ENCODE measurements at regions not wholly inside any gene's neighbourhood (a gene's known extent, or its start where the extent isn't known, plus 50 kb on each side); places are given as distances from the start of the nearest gene placed in this dataset.

GRCh38 chr10:8489232-8489631 is 434.7 kb downstream of the GATA3 start:
- Histone ChIP-seq H3K9ac (ENCODE audit: low read length) (no peak overlapping the region), H3K27ac (ENCODE audit: low read depth, low read length) (no peak overlapping the region), H3K4me3 (ENCODE audit: insufficient read depth, low read length, poor library complexity, severe bottlenecking) (no peak overlapping the region), H4K20me1 (ENCODE audit: low read depth, low read length) (no peaks in the 10 kb centered on the region), H3K9me2 (replicated peaks; ENCODE audit: insufficient read depth, low read length) (no peaks in the 10 kb centered on the region), H3F3A (ENCODE audit: insufficient read depth) (no peaks in the 10 kb centered on the region), H3K9me3 (ENCODE audit: insufficient read depth, low read length) (no peaks in the 10 kb centered on the region), H3K4me2 (ENCODE audit: low read depth, low read length, poor library complexity, severe bottlenecking) (no peak overlapping the region), H3K36me3 (ENCODE audit: low read length) (no peaks in the 10 kb centered on the region), H3K79me2 (ENCODE audit: insufficient read depth, low read length) (no peaks in the 10 kb centered on the region), H2AFZ (ENCODE audit: low read depth, low read length, severe bottlenecking) (no peak overlapping the region), H3K27me3 (ENCODE audit: low read length) (no peaks in the 10 kb centered on the region)
- TF ChIP-seq CTCF (IDR thresholded peaks at IDR 0.05; ENCODE audit: insufficient read depth, low read length, poor library complexity, severe bottlenecking) (no peak), EZH2phosphoT487 (conservative IDR thresholded peaks at IDR 0.05; ENCODE audit: low read length) (no peak)

GRCh38 chr10:8489823-8490222 is 435.3 kb downstream of the GATA3 start:
- Histone ChIP-seq H3K27me3 (ENCODE audit: low read length) (no peaks in the 10 kb centered on the region), H3K79me2 (ENCODE audit: insufficient read depth, low read length) (no peaks in the 10 kb centered on the region), H3K4me2 (ENCODE audit: low read depth, low read length, poor library complexity, severe bottlenecking) (no peak overlapping the region), H4K20me1 (ENCODE audit: low read depth, low read length) (no peaks in the 10 kb centered on the region), H3K9ac (ENCODE audit: low read length) (no peak overlapping the region), H3K36me3 (ENCODE audit: low read length) (no peaks in the 10 kb centered on the region), H3K9me2 (replicated peaks; ENCODE audit: insufficient read depth, low read length) (no peaks in the 10 kb centered on the region), H3K4me3 (ENCODE audit: insufficient read depth, low read length, poor library complexity, severe bottlenecking) (no peak overlapping the region), H3K27ac (ENCODE audit: low read depth, low read length) (no peak overlapping the region), H2AFZ (ENCODE audit: low read depth, low read length, severe bottlenecking) (no peak overlapping the region), H3F3A (ENCODE audit: insufficient read depth) (no peaks in the 10 kb centered on the region), H3K9me3 (ENCODE audit: insufficient read depth, low read length) (no peaks in the 10 kb centered on the region)
- TF ChIP-seq CTCF (IDR thresholded peaks at IDR 0.05; ENCODE audit: insufficient read depth, low read length, poor library complexity, severe bottlenecking) (no peak), EZH2phosphoT487 (conservative IDR thresholded peaks at IDR 0.05; ENCODE audit: low read length) (no peak)

DNA sequence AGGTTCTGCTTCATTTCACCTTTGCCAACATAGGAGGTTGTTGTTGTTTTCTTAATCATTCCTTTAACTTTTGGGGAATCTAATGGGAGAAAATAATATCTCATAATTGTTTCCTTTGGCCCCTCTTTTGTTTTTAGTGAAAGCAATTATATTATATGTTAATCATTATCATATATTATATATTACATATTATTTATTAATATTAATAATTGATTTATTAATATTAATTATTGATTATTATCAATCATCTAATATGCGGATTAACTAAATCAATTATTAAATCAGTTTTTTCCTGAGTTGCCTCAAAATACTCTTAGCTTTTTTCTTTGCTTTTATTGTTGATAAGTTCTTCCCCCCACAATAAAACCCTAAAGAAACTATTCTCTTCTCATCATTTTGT is 443.8 kb downstream of the GATA3 start:
- Histone ChIP-seq H3F3A (ENCODE audit: insufficient read depth) (no peaks in the 10 kb centered on the region), H3K27ac (ENCODE audit: low read depth, low read length) (no peak overlapping the region), H4K20me1 (ENCODE audit: low read depth, low read length) (no peaks in the 10 kb centered on the region), H3K9ac (ENCODE audit: low read length) (no peak overlapping the region), H3K4me3 (ENCODE audit: insufficient read depth, low read length, poor library complexity, severe bottlenecking) (no peak overlapping the region), H3K27me3 (ENCODE audit: low read length) (no peaks in the 10 kb centered on the region), H3K4me2 (ENCODE audit: low read depth, low read length, poor library complexity, severe bottlenecking) (no peak overlapping the region), H3K9me3 (ENCODE audit: insufficient read depth, low read length) (no peaks in the 10 kb centered on the region), H3K36me3 (ENCODE audit: low read length) (no peaks in the 10 kb centered on the region), H3K79me2 (ENCODE audit: insufficient read depth, low read length) (no peaks in the 10 kb centered on the region), H3K9me2 (replicated peaks; ENCODE audit: insufficient read depth, low read length) (no peaks in the 10 kb centered on the region), H2AFZ (ENCODE audit: low read depth, low read length, severe bottlenecking) (no peak overlapping the region)
- no peak for TF ChIP-seq EZH2phosphoT487 (conservative IDR thresholded peaks at IDR 0.05; ENCODE audit: low read length)
- TF ChIP-seq CTCF (IDR thresholded peaks at IDR 0.05; ENCODE audit: insufficient read depth, low read length, poor library complexity, severe bottlenecking): no peak

GRCh38 chr10:8498881-8499280 is 444.4 kb downstream of the GATA3 start:
- Histone ChIP-seq H4K20me1 (ENCODE audit: low read depth, low read length) (no peaks in the 10 kb centered on the region), H2AFZ (ENCODE audit: low read depth, low read length, severe bottlenecking) (no peak overlapping the region), H3K27me3 (ENCODE audit: low read length) (no peaks in the 10 kb centered on the region), H3K27ac (ENCODE audit: low read depth, low read length) (no peak overlapping the region), H3F3A (ENCODE audit: insufficient read depth) (no peaks in the 10 kb centered on the region), H3K9me2 (replicated peaks; ENCODE audit: insufficient read depth, low read length) (no peaks in the 10 kb centered on the region), H3K4me3 (ENCODE audit: insufficient read depth, low read length, poor library complexity, severe bottlenecking) (no peak overlapping the region), H3K9me3 (ENCODE audit: insufficient read depth, low read length) (no peaks in the 10 kb centered on the region), H3K9ac (ENCODE audit: low read length) (no peak overlapping the region), H3K36me3 (ENCODE audit: low read length) (no peaks in the 10 kb centered on the region), H3K4me2 (ENCODE audit: low read depth, low read length, poor library complexity, severe bottlenecking) (no peak overlapping the region), H3K79me2 (ENCODE audit: insufficient read depth, low read length) (no peaks in the 10 kb centered on the region)
- TF ChIP-seq CTCF (IDR thresholded peaks at IDR 0.05; ENCODE audit: insufficient read depth, low read length, poor library complexity, severe bottlenecking) (no peak), EZH2phosphoT487 (conservative IDR thresholded peaks at IDR 0.05; ENCODE audit: low read length) (no peak)
